GM21786 (cell line): ENCODE measurements at regions not wholly inside any gene's neighbourhood (a gene's known extent, or its start where the extent isn't known, plus 50 kb on each side); places are given as distances from the start of the nearest gene placed in this dataset.

ENCODE experiments used
- ATAC-seq: cut with Tn5 transposase; IDR thresholded peaks from one replicate; pipeline ENCODE4 v1.9.1; 2021; ENCODE audit not compliant: unreplicated experiment

GRCh38 chr2:234732404-234733092, 219.3 kb upstream of the SH3BP4 start:
- no peak for ATAC-seq

GRCh38 chr2:234731236-234731635, 220.6 kb upstream of the SH3BP4 start:
- ATAC-seq, result no peak

- no peak for ATAC-seq
These were observed 221.7 kb upstream of the SH3BP4 start for GRCh38 chr2:234730066-234730640.

- no peak for ATAC-seq
These were observed 226.1 kb upstream of the SH3BP4 start for GRCh38 chr2:234725528-234726264.

GRCh38 chr2:234724850-234725249, 227.0 kb upstream of the SH3BP4 start:
- ATAC-seq, result no peak

GRCh38 chr2:234723400-234723799, 226.5 kb upstream of the ARL4C start:
- ATAC-seq, result no peak

- no peak for ATAC-seq
These were observed 225.3 kb upstream of the ARL4C start for GRCh38 chr2:234722176-234722575.

- no peak for ATAC-seq
These were observed 222.3 kb upstream of the ARL4C start for GRCh38 chr2:234719116-234719716.

GRCh38 chr2:234716271-234716670, 219.4 kb upstream of the ARL4C start:
- no peak for ATAC-seq

- ATAC-seq, result no peak
These were observed 218.9 kb upstream of the ARL4C start for GRCh38 chr2:234715671-234716250.

GRCh38 chr2:234714711-234715110, 217.8 kb upstream of the ARL4C start:
- ATAC-seq, result no peak

- ATAC-seq, result no peak
These were observed 215.6 kb upstream of the ARL4C start for GRCh38 chr2:234712421-234712935.

GRCh38 chr2:234711308-234711707, 214.4 kb upstream of the ARL4C start:
- no peak for ATAC-seq

- ATAC-seq, result no peak
These were observed 213.7 kb upstream of the ARL4C start for GRCh38 chr2:234710587-234710986.

GRCh38 chr2:234710066-234710465, 213.2 kb upstream of the ARL4C start:
- ATAC-seq, result no peak

- ATAC-seq, result no peak
These were observed 211.8 kb upstream of the ARL4C start for GRCh38 chr2:234708717-234709116.

- no peak for ATAC-seq
These were observed 211.3 kb upstream of the ARL4C start for GRCh38 chr2:234708091-234708683.

- no peak for ATAC-seq
These were observed 209.2 kb upstream of the ARL4C start for GRCh38 chr2:234706086-234706485.

GRCh38 chr2:234705108-234705507, 208.2 kb upstream of the ARL4C start:
- no peak for ATAC-seq

- ATAC-seq, result no peak
These were observed 206.4 kb upstream of the ARL4C start for GRCh38 chr2:234703258-234703657.

GRCh38 chr2:234702731-234703225, 205.9 kb upstream of the ARL4C start:
- no peak for ATAC-seq
